ENCODE measurements at regions not wholly inside any gene's neighbourhood (a gene's known extent, or its start where the extent isn't known, plus 50 kb on each side); places are given as distances from the start of the nearest gene placed in this dataset.

- BruUV-seq (replicated peaks): no TSS peak
- intact Hi-C loops (cut with micrococcal nuclease; ENCODE audit: unreplicated experiment): no loop called here
- H3K36me3 Mint-ChIP-seq (ENCODE audit: insufficient read depth, unreplicated experiment): no peaks in the 10 kb centered on the region
- no peak for TF ChIP-seq CTCF (IDR thresholded peaks at IDR 0.05; ENCODE audit: unreplicated experiment)
- no peaks in the 10 kb centered on the region for H3K4me1 Mint-ChIP-seq (ENCODE audit: low read depth, unreplicated experiment)
- peak overlapping the region; percentile 2 for H3K27ac Mint-ChIP-seq (ENCODE audit: unreplicated experiment)
- CTCF ChIA-PET: no interaction called here
- H3K4me3 Mint-ChIP-seq (ENCODE audit: low read depth, unreplicated experiment): no peak overlapping the region
- no peak for DNase-seq
- no peaks in the 10 kb centered on the region for H3K9me3 Mint-ChIP-seq (ENCODE audit: low read depth, unreplicated experiment)
- H3K27me3 Mint-ChIP-seq (ENCODE audit: unreplicated experiment): no peaks in the 10 kb centered on the region
Measured at GRCh38 chr6:22029171-22029570, 267.7 kb downstream of the PRL start.

GRCh38 chr6:22030730-22031619 is 265.9 kb downstream of the PRL start:
- intact Hi-C loops (cut with micrococcal nuclease; ENCODE audit: unreplicated experiment): no loop called here
- no peak overlapping the region for H3K27ac Mint-ChIP-seq (ENCODE audit: unreplicated experiment)
- TF ChIP-seq CTCF (IDR thresholded peaks at IDR 0.05; ENCODE audit: unreplicated experiment): no peak
- no peaks in the 10 kb centered on the region for H3K9me3 Mint-ChIP-seq (ENCODE audit: low read depth, unreplicated experiment)
- no peaks in the 10 kb centered on the region for H3K36me3 Mint-ChIP-seq (ENCODE audit: insufficient read depth, unreplicated experiment)
- CTCF ChIA-PET: no interaction called here
- peaks cover 14% of the 10 kb centered on the region for H3K4me1 Mint-ChIP-seq (ENCODE audit: low read depth, unreplicated experiment)
- no TSS peak for BruUV-seq (replicated peaks)
- DNase-seq: no peak
- no peaks in the 10 kb centered on the region for H3K27me3 Mint-ChIP-seq (ENCODE audit: unreplicated experiment)
- H3K4me3 Mint-ChIP-seq (ENCODE audit: low read depth, unreplicated experiment): no peak overlapping the region

- Mint-ChIP-seq H3K4me1 (ENCODE audit: low read depth, unreplicated experiment) (peaks cover 35% of the 10 kb centered on the region), H3K4me3 (ENCODE audit: low read depth, unreplicated experiment) (peak overlapping the region; percentile 43), H3K27me3 (ENCODE audit: unreplicated experiment) (no peaks in the 10 kb centered on the region), H3K27ac (ENCODE audit: unreplicated experiment) (peak overlapping the region; percentile 97), H3K36me3 (ENCODE audit: insufficient read depth, unreplicated experiment) (peaks cover 9% of the 10 kb centered on the region), H3K9me3 (ENCODE audit: low read depth, unreplicated experiment) (peaks cover 7% of the 10 kb centered on the region)
- BruUV-seq (replicated peaks): no TSS peak
- no peak for TF ChIP-seq CTCF (IDR thresholded peaks at IDR 0.05; ENCODE audit: unreplicated experiment)
- CTCF ChIA-PET: interaction anchor here (0.8 to 2.0 kb wide), 3 partner anchors 37 to 135 kb away, joined by 3 to 5 read pairs (median 4); no protein-coding TSS in a partner anchor
- intact Hi-C loops (cut with micrococcal nuclease; ENCODE audit: unreplicated experiment): loop anchor here (1.0 to 5.0 kb wide), 9 partner anchors 37 to 793 kb away; no protein-coding TSS in a partner anchor
- DNase-seq: no peak
Measured at GRCh38 chr6:22035690-22036089, 261.1 kb downstream of the PRL start.

- peaks cover 9% of the 10 kb centered on the region for H3K36me3 Mint-ChIP-seq (ENCODE audit: insufficient read depth, unreplicated experiment)
- H3K4me3 Mint-ChIP-seq (ENCODE audit: low read depth, unreplicated experiment): peak overlapping the region; percentile 43
- DNase-seq: peak; percentile 92
- peaks cover 7% of the 10 kb centered on the region for H3K9me3 Mint-ChIP-seq (ENCODE audit: low read depth, unreplicated experiment)
- BruUV-seq (replicated peaks): no TSS peak
- CTCF ChIA-PET: interaction anchor here (0.7 to 2.0 kb wide), 3 partner anchors 85 to 1013 kb away, joined by 3 to 5 read pairs (median 3); no protein-coding TSS in a partner anchor
- intact Hi-C loops (cut with micrococcal nuclease; ENCODE audit: unreplicated experiment): loop anchor here (1.0 to 5.0 kb wide), 9 partner anchors 37 to 792 kb away; no protein-coding TSS in a partner anchor
- no peak for TF ChIP-seq CTCF (IDR thresholded peaks at IDR 0.05; ENCODE audit: unreplicated experiment)
- no peaks in the 10 kb centered on the region for H3K27me3 Mint-ChIP-seq (ENCODE audit: unreplicated experiment)
- peaks cover 35% of the 10 kb centered on the region for H3K4me1 Mint-ChIP-seq (ENCODE audit: low read depth, unreplicated experiment)
- H3K27ac Mint-ChIP-seq (ENCODE audit: unreplicated experiment): peak overlapping the region; percentile 97
Measured at GRCh38 chr6:22036275-22036674, 260.6 kb downstream of the PRL start.

Measured in Calu3 (cell line).